ENCODE measurements at regions not wholly inside any gene's neighbourhood (a gene's known extent, or its start where the extent isn't known, plus 50 kb on each side); places are given as distances from the start of the nearest gene placed in this dataset.

- DNase-seq = no peak
- in situ Hi-C loops (cut with HindIII; ENCODE audit: low pct_ligation_motif_present, low pct_unique_long_range_greater_than_20kb, low sequenced_read_pairs) = no loop called here
These were observed 66.6 kb upstream of the MGMT start for GRCh38 chr10:129400426-129400825.

- DNase-seq = no peak
- in situ Hi-C loops (cut with HindIII; ENCODE audit: low pct_ligation_motif_present, low pct_unique_long_range_greater_than_20kb, low sequenced_read_pairs) = no loop called here
These were observed 64.6 kb upstream of the MGMT start for GRCh38 chr10:129402459-129402858.

- in situ Hi-C loops (cut with HindIII; ENCODE audit: low pct_ligation_motif_present, low pct_unique_long_range_greater_than_20kb, low sequenced_read_pairs) = no loop called here
- no peak for DNase-seq
These were observed 63.0 kb upstream of the MGMT start for GRCh38 chr10:129404091-129404490.

- no peak for DNase-seq
- in situ Hi-C loops (cut with HindIII; ENCODE audit: low pct_ligation_motif_present, low pct_unique_long_range_greater_than_20kb, low sequenced_read_pairs) = no loop called here
These were observed 61.7 kb upstream of the MGMT start for GRCh38 chr10:129405389-129405788.

GRCh38 chr10:129410688-129411392 lies 56.2 kb upstream of the MGMT start:
- in situ Hi-C loops (cut with HindIII; ENCODE audit: low pct_ligation_motif_present, low pct_unique_long_range_greater_than_20kb, low sequenced_read_pairs) = no loop called here
- DNase-seq = no peak

- in situ Hi-C loops (cut with HindIII; ENCODE audit: low pct_ligation_motif_present, low pct_unique_long_range_greater_than_20kb, low sequenced_read_pairs) = no loop called here
- DNase-seq = no peak
These were observed 55.7 kb upstream of the MGMT start for GRCh38 chr10:129411393-129411705.

GRCh38 chr10:129411772-129412171 lies 55.3 kb upstream of the MGMT start:
- DNase-seq = no peak
- in situ Hi-C loops (cut with HindIII; ENCODE audit: low pct_ligation_motif_present, low pct_unique_long_range_greater_than_20kb, low sequenced_read_pairs) = no loop called here

GRCh38 chr10:129413024-129413423 lies 54.0 kb upstream of the MGMT start:
- in situ Hi-C loops (cut with HindIII; ENCODE audit: low pct_ligation_motif_present, low pct_unique_long_range_greater_than_20kb, low sequenced_read_pairs) = no loop called here
- DNase-seq = no peak

GRCh38 chr10:129415215-129416140 lies 51.6 kb upstream of the MGMT start:
- no peak for DNase-seq
- in situ Hi-C loops (cut with HindIII; ENCODE audit: low pct_ligation_motif_present, low pct_unique_long_range_greater_than_20kb, low sequenced_read_pairs) = no loop called here

- in situ Hi-C loops (cut with HindIII; ENCODE audit: low pct_ligation_motif_present, low pct_unique_long_range_greater_than_20kb, low sequenced_read_pairs) = no loop called here
- no peak for DNase-seq
These were observed 50.9 kb upstream of the MGMT start for GRCh38 chr10:129416155-129416554.

- in situ Hi-C loops (cut with HindIII; ENCODE audit: low pct_ligation_motif_present, low pct_unique_long_range_greater_than_20kb, low sequenced_read_pairs) = no loop called here
- DNase-seq = no peak
These were observed 49.9 kb upstream of the MGMT start for GRCh38 chr10:129416956-129417765.
